HepG2 (cell line): ENCODE measurements at regions not wholly inside any gene's neighbourhood (a gene's known extent, or its start where the extent isn't known, plus 50 kb on each side); places are given as distances from the start of the nearest gene placed in this dataset.

Experiments used
- ATAC-seq: fragments of 200-7000 bp; cut with Tn5 transposase; 3 replicates; pipeline ENCODE4 v1.9.1; 2020; ENCODE audit warnings: mild to moderate bottlenecking, moderate library complexity
- BruUV-seq: library from RNA; stranded (reverse); fragments of 400-500 nt; replicated peaks from 2 replicates; lab custom pipeline; 2021; lab: Mats Ljungman, UMichigan
- CTCF ChIA-PET: fragments of 300-600 bp; formaldehyde crosslinking; extraction: SDS; loops from one replicate; lab custom pipeline; 2021; ENCODE audit warnings: low total read pairs, inconsistent platforms, low intra/inter-chr PET ratio; lab: Yijun Ruan, JAX
- POLR2A ChIA-PET: fragments of 350-600 bp; sonication (Branson Sonifier 250); formaldehyde crosslinking; loops from one replicate; lab custom pipeline; 2020; ENCODE audit warnings: antibody characterized with exemption, inconsistent platforms; lab: Yijun Ruan, JAX
- DNase-seq: peaks from one replicate; pipeline ENCODE4 v3.0.0-alpha.2; 2015; ENCODE audit warnings: low spot score
- FAIRE-seq: peaks from 3 replicates; lab custom pipeline; 2011; peaks lifted over from hg19 to GRCh38; lab: Jason Lieb, UNC
- H2AFZ ChIP-seq: one replicate; pipeline ENCODE4 v1.6.1; 2011; ENCODE audit warnings: low read length, inconsistent platforms
- H3K27ac ChIP-seq: fragments of 300-600 bp; 3 replicates; pipeline ENCODE4 v1.8.0; 2011; ENCODE audit warnings: mixed run types, mild to moderate bottlenecking, mixed read lengths, low read length, inconsistent platforms; ENCODE audit not compliant: insufficient read depth; ENCODE audit errors: extremely low read length
- H3K27me3 ChIP-seq, 2 experiments: fragments of 200-600 bp in 1 of 2; 2 replicates in 1 of 2; 3 replicates in 1 of 2; pipeline versions ENCODE4 v1.6.0 to v1.8.0; 2011; ENCODE audit warnings: low read length in 2 of 2, mild to moderate bottlenecking in 2 of 2, moderate library complexity in 2 of 2, inconsistent platforms in 1 of 2; ENCODE audit not compliant: insufficient read depth in 2 of 2, control insufficient read depth in 1 of 2
- H3K36me3 ChIP-seq, 2 experiments: fragments of 200-600 bp in 1 of 2; replicated peaks in 1 of 2; 2 replicates in 1 of 2; 3 replicates in 1 of 2; pipeline versions ENCODE4 v1.5.1 to v1.8.0; 2011; ENCODE audit warnings: low read length in 2 of 2, inconsistent platforms in 1 of 2; ENCODE audit not compliant: insufficient read depth in 2 of 2, control insufficient read depth in 1 of 2
- H3K4me1 ChIP-seq: 2 replicates; pipeline ENCODE4 v1.5.1; 2012; ENCODE audit warnings: low read length, inconsistent platforms; ENCODE audit not compliant: insufficient read depth
- H3K4me2 ChIP-seq: 2 replicates; pipeline ENCODE4 v1.6.0; 2011; ENCODE audit warnings: low read depth, low read length, inconsistent platforms
- H3K4me3 ChIP-seq, 3 experiments: fragments of 200-600 bp in 1 of 3; sonication (generic), shearing (Covaris generic) in 1 of 3; replicated peaks in 1 of 3; 2 replicates each; pipeline ENCODE4 v1.5.1; 2011 to 2016; ENCODE audit warnings: low read length in 3 of 3, inconsistent platforms in 2 of 3, low read depth in 2 of 3, mild to moderate bottlenecking in 2 of 3, control low read depth in 1 of 3, mixed read lengths in 1 of 3; ENCODE audit not compliant: insufficient read depth in 1 of 3
- H3K79me2 ChIP-seq: one replicate; pipeline ENCODE4 v1.6.1; 2011; ENCODE audit warnings: low read length, inconsistent platforms; ENCODE audit not compliant: insufficient read depth
- H3K9ac ChIP-seq: 2 replicates; pipeline ENCODE4 v1.6.0; 2011; ENCODE audit warnings: mild to moderate bottlenecking, low read depth, low read length, inconsistent platforms; ENCODE audit not compliant: insufficient read depth
- H3K9me3 ChIP-seq: 2 replicates; pipeline ENCODE4 v1.5.1; 2012; ENCODE audit warnings: mild to moderate bottlenecking, low read length
- H4K20me1 ChIP-seq: 2 replicates; pipeline ENCODE4 v1.6.0; 2011; ENCODE audit warnings: inconsistent platforms, mild to moderate bottlenecking, low read length, moderate library complexity; ENCODE audit not compliant: insufficient read depth
- AGO2 ChIP-seq: fragments of 200-400 bp; formaldehyde crosslinking; optimal IDR thresholded peaks from 2 replicates; pipeline ENCODE3; 2017; ENCODE audit warnings: mild to moderate bottlenecking, low read depth, low read length, moderate library complexity
- ELF3 ChIP-seq: IDR thresholded peaks from 2 replicates; pipeline ENCODE4 v1.6.1; 2016; ENCODE audit warnings: missing genetic modification reagents, missing compliant biosample characterization
- GABPB1 ChIP-seq: IDR thresholded peaks from 2 replicates; pipeline ENCODE4 v1.6.1; 2016; ENCODE audit warnings: mild to moderate bottlenecking, missing genetic modification reagents, moderate library complexity, missing compliant biosample characterization
- IKZF4 ChIP-seq: sonication (generic); formaldehyde crosslinking; IDR thresholded peaks from 2 replicates; pipeline ENCODE4 v1.5.1; 2020; ENCODE audit warnings: borderline replicate concordance, mild to moderate bottlenecking, low read depth, missing genetic modification reagents; ENCODE audit errors: not compliant biosample characterization
- MAF1 ChIP-seq: sonication (generic); formaldehyde crosslinking; IDR thresholded peaks from 2 replicates; pipeline ENCODE4 v1.5.0; 2020; ENCODE audit warnings: missing genetic modification reagents, borderline replicate concordance
- MYNN ChIP-seq: sonication (generic); formaldehyde crosslinking; IDR thresholded peaks from 2 replicates; pipeline ENCODE4 v1.4.0; 2020; ENCODE audit warnings: mild to moderate bottlenecking, low read depth, missing genetic modification reagents
- NFE2L1 ChIP-seq: sonication (generic); formaldehyde crosslinking; IDR thresholded peaks from 2 replicates; pipeline ENCODE4 v1.4.0; 2020; ENCODE audit warnings: missing genetic modification reagents, mild to moderate bottlenecking, borderline replicate concordance
- RBM22 ChIP-seq: fragments of 200-400 bp; formaldehyde crosslinking; optimal IDR thresholded peaks from 2 replicates; pipeline ENCODE3; 2017; ENCODE audit warnings: mild to moderate bottlenecking, low read length, moderate library complexity
- SMAD1 ChIP-seq: sonication (generic); formaldehyde crosslinking; IDR thresholded peaks from 2 replicates; pipeline ENCODE4 v1.4.0; 2020; ENCODE audit warnings: missing genetic modification reagents, low read depth, mild to moderate bottlenecking, borderline replicate concordance
- TOE1 ChIP-seq: sonication (generic); formaldehyde crosslinking; IDR thresholded peaks from 2 replicates; pipeline ENCODE4 v1.4.0; 2020; ENCODE audit warnings: mild to moderate bottlenecking, missing genetic modification reagents
- ZNF20 ChIP-seq: sonication (generic); formaldehyde crosslinking; IDR thresholded peaks from 2 replicates; pipeline ENCODE4 v1.4.0; 2020; ENCODE audit warnings: mild to moderate bottlenecking, moderate library complexity, missing genetic modification reagents
- ZNF354B ChIP-seq: sonication (generic); formaldehyde crosslinking; IDR thresholded peaks from 2 replicates; pipeline ENCODE4 v1.8.0; 2022; ENCODE audit warnings: mild to moderate bottlenecking, missing genetic modification reagents
- ZNF841 ChIP-seq: sonication (generic); formaldehyde crosslinking; IDR thresholded peaks from 2 replicates; pipeline ENCODE4 v1.8.1; 2023; ENCODE audit warnings: missing genetic modification reagents, borderline replicate concordance
- WGBS: methylation state at CpG from one replicate; pipeline ENCODE4 v1.1.6; 2017; ENCODE audit warnings: low lambda C conversion rate; 5-methylcytosine and 5-hydroxymethylcytosine counted together
- in situ Hi-C: cut with HindIII; loops from 2 replicates; pipeline ENCODE4 v1.10.0; 2017; ENCODE audit warnings: low pct_unique_long_range_greater_than_20kb; ENCODE audit not compliant: extremely low pct_ligation_motif_present
- intact Hi-C: fragments of 100-400 bp; cut with micrococcal nuclease; formaldehyde crosslinking; loops from one replicate; pipeline ENCODE4 v1.10.0; 2022; ENCODE audit not compliant: unreplicated experiment
- TF ChIP-seq, protein P1 (sequence below): sonication (generic); formaldehyde crosslinking; IDR thresholded peaks from 2 replicates; pipeline ENCODE4 v1.4.0; 2020; ENCODE audit warnings: missing genetic modification reagents
- TF ChIP-seq, protein P2 (sequence below): sonication (generic); formaldehyde crosslinking; IDR thresholded peaks from 2 replicates; pipeline ENCODE4 v1.5.0; 2020; ENCODE audit warnings: mild to moderate bottlenecking, missing genetic modification reagents

DNA sequence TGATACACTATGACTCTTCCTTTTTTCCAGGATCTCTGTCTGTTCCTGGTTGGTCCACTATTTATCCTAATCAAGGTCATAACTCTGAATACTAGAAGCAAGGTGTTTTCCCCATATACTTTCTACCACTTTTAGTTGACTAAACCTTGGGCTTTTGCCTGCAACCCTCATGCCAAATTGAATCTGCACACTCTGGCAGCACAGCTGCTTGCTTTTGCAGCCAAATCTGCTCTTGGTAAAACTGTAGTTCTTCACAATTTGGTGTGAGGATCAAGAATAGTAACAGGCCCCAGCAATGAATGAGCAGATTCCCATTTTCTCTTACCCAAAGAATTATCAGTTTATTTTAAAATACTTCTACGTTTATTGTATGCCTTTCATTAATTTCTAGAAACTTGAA is 586.5 kb upstream of the CNTN5 start:
- in situ Hi-C loops = no loop called here
- no peak for DNase-seq
- Histone ChIP-seq H4K20me1 (no peaks in the 10 kb centered on the region), H3K27me3 (no peaks in the 10 kb centered on the region), H3K79me2 (no peaks in the 10 kb centered on the region), H3K4me1 (no peaks in the 10 kb centered on the region), H3K9me3 (peaks cover 20% of the 10 kb centered on the region), H3K36me3 (no peaks in the 10 kb centered on the region), H3K4me3 (no peak overlapping the region), H3K27ac (no peak overlapping the region), H3K4me2 (no peak overlapping the region), H3K9ac (no peak overlapping the region), H2AFZ (no peak overlapping the region)
- intact Hi-C loops = no loop called here
- no peak for ATAC-seq
- POLR2A ChIA-PET = no interaction called here
- no TSS peak for BruUV-seq
- TF ChIP-seq ELF3 (CRISPR knock-in tag) (no peak), TOE1 (CRISPR knock-in tag) (no peak)
- CTCF ChIA-PET = no interaction called here
- FAIRE-seq = no peak
- 3% methylated on average over 1 of the region's 1 CpG for whole genome bisulfite sequencing

DNA sequence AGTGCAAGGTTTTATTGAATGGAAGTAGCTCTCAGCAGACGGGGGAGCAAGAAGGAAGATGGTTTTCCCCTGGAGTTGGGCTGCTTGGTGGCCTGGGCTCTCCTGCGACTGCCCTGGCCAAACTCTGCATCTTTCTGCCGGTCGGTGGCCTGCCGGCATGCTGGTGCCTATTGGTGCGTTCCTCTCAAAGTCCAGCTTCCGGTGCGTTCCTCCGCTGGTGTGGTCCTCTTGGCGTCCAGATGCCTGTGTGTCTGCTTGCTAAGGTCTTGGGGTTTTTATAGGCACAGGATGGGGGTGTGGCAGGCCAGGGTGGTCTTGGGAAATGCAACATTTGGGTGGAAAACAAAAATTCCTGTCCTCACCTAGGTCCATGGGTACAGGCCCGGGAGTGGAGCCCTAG is 567.4 kb upstream of the CNTN5 start:
- no peak overlapping the region for H3K27ac ChIP-seq
- intact Hi-C loops = no loop called here
- no peak overlapping the region for H3K4me2 ChIP-seq
- no TSS peak for BruUV-seq
- in situ Hi-C loops = loop anchor here (25.0 kb wide), 1 partner anchor 559 kb away; the partner anchor contains the start of gene CNTN5
- no peaks in the 10 kb centered on the region for H3K36me3 ChIP-seq
- ChIA-PET CTCF (no interaction called here), POLR2A (no interaction called here)
- no peaks in the 10 kb centered on the region for H3K4me1 ChIP-seq
- H3K4me3 ChIP-seq = no peak overlapping the region
- WGBS = 13% methylated on average over 2 of the region's 11 CpGs
- ATAC-seq (no peak), DNase-seq (no peak), FAIRE-seq (no peak)
- H3K9ac ChIP-seq = no peak overlapping the region
- no peaks in the 10 kb centered on the region; a peak in 1 of 5 replicates for H3K27me3 ChIP-seq
- no peaks in the 10 kb centered on the region for H3K79me2 ChIP-seq
- no peaks in the 10 kb centered on the region for H4K20me1 ChIP-seq
- H2AFZ ChIP-seq = no peak overlapping the region
- no peaks in the 10 kb centered on the region for H3K9me3 ChIP-seq
- no peak for TF ChIP-seq GABPB1 (CRISPR knock-in tag)
- no peak for TF ChIP-seq RBM22
- no peak for TF ChIP-seq NFE2L1 (CRISPR knock-in tag)
- no peak for TF ChIP-seq ZNF841 (CRISPR knock-in tag)
- no peak for TF ChIP-seq MYNN (CRISPR knock-in tag)
- TF ChIP-seq AGO2 = no peak
- TF ChIP-seq MAF1 = no peak
- no peak for TF ChIP-seq ZNF20 (CRISPR knock-in tag)
- no peak for TF ChIP-seq SMAD1 (CRISPR knock-in tag)
- TF ChIP-seq, protein P1, sequence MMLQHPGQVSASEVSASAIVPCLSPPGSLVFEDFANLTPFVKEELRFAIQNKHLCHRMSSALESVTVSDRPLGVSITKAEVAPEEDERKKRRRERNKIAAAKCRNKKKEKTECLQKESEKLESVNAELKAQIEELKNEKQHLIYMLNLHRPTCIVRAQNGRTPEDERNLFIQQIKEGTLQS (CRISPR knock-in tag) = no peak
- no peak for TF ChIP-seq ZNF354B
- TF ChIP-seq, protein P2, sequence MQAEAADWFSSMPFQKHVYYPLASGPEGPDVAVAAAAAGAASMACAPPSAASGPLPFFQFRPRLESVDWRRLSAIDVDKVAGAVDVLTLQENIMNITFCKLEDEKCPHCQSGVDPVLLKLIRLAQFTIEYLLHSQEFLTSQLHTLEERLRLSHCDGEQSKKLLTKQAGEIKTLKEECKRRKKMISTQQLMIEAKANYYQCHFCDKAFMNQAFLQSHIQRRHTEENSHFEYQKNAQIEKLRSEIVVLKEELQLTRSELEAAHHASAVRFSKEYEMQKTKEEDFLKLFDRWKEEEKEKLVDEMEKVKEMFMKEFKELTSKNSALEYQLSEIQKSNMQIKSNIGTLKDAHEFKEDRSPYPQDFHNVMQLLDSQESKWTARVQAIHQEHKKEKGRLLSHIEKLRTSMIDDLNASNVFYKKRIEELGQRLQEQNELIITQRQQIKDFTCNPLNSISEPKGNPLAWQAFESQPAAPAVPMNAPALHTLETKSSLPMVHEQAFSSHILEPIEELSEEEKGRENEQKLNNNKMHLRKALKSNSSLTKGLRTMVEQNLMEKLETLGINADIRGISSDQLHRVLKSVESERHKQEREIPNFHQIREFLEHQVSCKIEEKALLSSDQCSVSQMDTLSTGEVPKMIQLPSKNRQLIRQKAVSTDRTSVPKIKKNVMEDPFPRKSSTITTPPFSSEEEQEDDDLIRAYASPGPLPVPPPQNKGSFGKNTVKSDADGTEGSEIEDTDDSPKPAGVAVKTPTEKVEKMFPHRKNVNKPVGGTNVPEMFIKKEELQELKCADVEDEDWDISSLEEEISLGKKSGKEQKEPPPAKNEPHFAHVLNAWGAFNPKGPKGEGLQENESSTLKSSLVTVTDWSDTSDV (CRISPR knock-in tag) = no peak
- TF ChIP-seq IKZF4 (CRISPR knock-in tag) = no peak
